Mucosa of descending colon (tissue), 3 donors: ENCODE measurements at regions not wholly inside any gene's neighbourhood (a gene's known extent, or its start where the extent isn't known, plus 50 kb on each side); places are given as distances from the start of the nearest gene placed in this dataset.
A peak's percentile ranks its signal among the peaks of the same experiment; 100 is the strongest.

Source experiments
- ATAC-seq: fragments of 200-7000 bp; cut with Tn5 transposase; one replicate; pipeline ENCODE4 v1.9.1; 2020; ENCODE audit warnings: mild to moderate bottlenecking, moderate library complexity
- DNase-seq, 3 donors: peaks; one replicate each; pipeline ENCODE4 v3.0.0-alpha.2; 2020
- H3K36me3 ChIP-seq: fragments of 200-600 bp; one replicate; pipeline ENCODE4 v1.8.0; 2021; ENCODE audit warnings: low read depth, mild to moderate bottlenecking
- H3K4me1 ChIP-seq: fragments of 200-600 bp; one replicate; pipeline ENCODE4 v1.8.0; 2021; ENCODE audit warnings: low read depth, mild to moderate bottlenecking
- H3K4me3 ChIP-seq: fragments of 200-600 bp; one replicate; pipeline ENCODE4 v1.8.0; 2021; ENCODE audit warnings: mild to moderate bottlenecking
- H3K9me3 ChIP-seq: fragments of 200-600 bp; one replicate; pipeline ENCODE4 v1.8.0; 2021; ENCODE audit warnings: mild to moderate bottlenecking
- CTCF ChIP-seq: fragments of 200-600 bp; IDR thresholded peaks from one replicate; pipeline ENCODE4 v1.8.0; 2022; ENCODE audit warnings: antibody characterized with exemption, mild to moderate bottlenecking
- intact Hi-C, 2 donors: fragments of 100-400 bp; cut with DNase I in 1 of 2; cut with micrococcal nuclease in 1 of 2; formaldehyde crosslinking; loops; one replicate each; pipeline versions ENCODE4 v1.11.0 to v1.11.1; 2022; cut with DNase I, micrococcal nuclease
- donor health status: DM: no; HTN: no; CAD: no; lungs with moderate emphysema.
- donor health status: DM: no; HTN: no; CAD: no.
- donor health status: DM: no; HTN: yes; CAD: no.

DNA sequence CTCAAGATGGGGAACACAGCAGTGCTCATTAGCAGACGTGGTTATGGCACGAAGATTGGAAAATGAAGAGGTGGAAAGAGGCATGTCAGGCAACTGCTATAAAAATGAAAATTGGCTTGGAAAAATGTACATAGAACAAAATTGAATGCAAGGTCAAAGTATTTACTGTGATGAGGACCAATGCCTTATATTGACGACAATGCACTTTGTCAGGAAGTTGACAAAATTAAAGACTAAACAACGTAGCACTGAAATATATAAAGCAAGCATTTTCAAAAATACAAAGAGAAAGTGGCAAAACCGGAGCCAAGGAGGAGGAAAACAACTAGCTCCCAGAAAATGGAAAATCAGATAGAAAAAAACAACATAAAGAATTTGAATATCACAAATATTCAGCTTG, 113.7 kb upstream of the SGCG start:
- Histone ChIP-seq H3K9me3 (no peaks in the 10 kb centered on the region), H3K4me1 (no peaks in the 10 kb centered on the region), H3K36me3 (no peaks in the 10 kb centered on the region), H3K4me3 (no peak overlapping the region)
- DNase-seq = no peak
- intact Hi-C loops = no loop called here
- no peak for TF ChIP-seq CTCF
- no peak for ATAC-seq

GRCh38 chr13:23069566-23069965, 111.2 kb upstream of the SGCG start:
- DNase-seq (no peak), ATAC-seq (no peak)
- no peaks in the 10 kb centered on the region for H3K9me3 ChIP-seq
- no peak overlapping the region for H3K4me3 ChIP-seq
- no peaks in the 10 kb centered on the region for H3K4me1 ChIP-seq
- no peak for TF ChIP-seq CTCF
- H3K36me3 ChIP-seq = no peaks in the 10 kb centered on the region
- intact Hi-C loops = no loop called here

GRCh38 chr13:23074075-23074828, 106.5 kb upstream of the SGCG start:
- DNase-seq (peak in 1 of 3 donors; percentile 3), ATAC-seq (no peak)
- no peak for TF ChIP-seq CTCF
- intact Hi-C loops = no loop called here
- H3K36me3 ChIP-seq = no peaks in the 10 kb centered on the region
- no peaks in the 10 kb centered on the region for H3K9me3 ChIP-seq
- H3K4me1 ChIP-seq = no peaks in the 10 kb centered on the region
- H3K4me3 ChIP-seq = no peak overlapping the region

DNA sequence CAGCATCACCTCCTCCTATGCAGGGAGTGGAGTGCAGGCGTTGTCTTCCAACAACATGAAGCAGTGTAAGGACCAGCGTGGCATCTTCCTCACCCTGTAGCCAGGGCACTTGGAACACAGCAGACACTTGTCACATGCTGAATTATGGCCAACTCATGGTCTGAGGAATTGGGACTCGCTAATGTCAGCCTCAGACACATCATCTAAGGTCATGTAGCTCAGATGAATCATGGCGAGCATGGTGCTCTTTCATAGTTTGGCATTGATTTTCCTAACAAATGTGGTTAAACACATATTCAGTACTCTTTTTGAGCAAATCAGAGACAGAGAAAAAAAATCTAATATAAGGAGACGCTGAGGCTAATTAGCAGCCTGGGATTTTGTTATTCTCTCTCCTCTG, 99.6 kb upstream of the SGCG start:
- Histone ChIP-seq H3K36me3 (no peaks in the 10 kb centered on the region), H3K4me1 (no peaks in the 10 kb centered on the region), H3K9me3 (no peaks in the 10 kb centered on the region), H3K4me3 (no peak overlapping the region)
- TF ChIP-seq CTCF = no peak
- DNase-seq = no peak
- intact Hi-C loops = no loop called here
- ATAC-seq = no peak

DNA sequence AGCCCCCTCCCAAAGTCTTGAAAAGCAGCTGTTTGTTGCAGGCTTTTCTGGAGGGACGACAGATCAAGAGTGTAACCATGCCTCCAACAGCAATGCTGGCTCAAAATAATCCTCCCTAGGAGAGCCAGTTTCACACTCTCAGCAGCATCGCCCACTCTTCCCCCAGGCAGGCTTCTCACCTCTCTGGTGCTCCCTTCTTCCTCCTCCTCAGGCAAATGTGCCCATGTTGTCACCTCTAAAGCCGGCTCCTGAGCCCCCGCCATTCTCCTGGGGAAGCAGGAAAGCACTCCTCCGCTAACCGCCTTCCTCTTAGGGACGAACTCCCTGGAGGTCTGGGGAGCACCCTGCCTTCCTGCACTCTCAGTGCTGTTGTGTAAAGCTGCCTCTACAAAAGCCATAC, 98.9 kb upstream of the SGCG start:
- Histone ChIP-seq H3K4me3 (no peak overlapping the region), H3K9me3 (no peaks in the 10 kb centered on the region), H3K36me3 (no peaks in the 10 kb centered on the region), H3K4me1 (no peaks in the 10 kb centered on the region)
- TF ChIP-seq CTCF = no peak
- DNase-seq (no peak), ATAC-seq (no peak)
- intact Hi-C loops = no loop called here
